ENCODE measurements at regions not wholly inside any gene's neighbourhood (a gene's known extent, or its start where the extent isn't known, plus 50 kb on each side); places are given as distances from the start of the nearest gene placed in this dataset.

DNA sequence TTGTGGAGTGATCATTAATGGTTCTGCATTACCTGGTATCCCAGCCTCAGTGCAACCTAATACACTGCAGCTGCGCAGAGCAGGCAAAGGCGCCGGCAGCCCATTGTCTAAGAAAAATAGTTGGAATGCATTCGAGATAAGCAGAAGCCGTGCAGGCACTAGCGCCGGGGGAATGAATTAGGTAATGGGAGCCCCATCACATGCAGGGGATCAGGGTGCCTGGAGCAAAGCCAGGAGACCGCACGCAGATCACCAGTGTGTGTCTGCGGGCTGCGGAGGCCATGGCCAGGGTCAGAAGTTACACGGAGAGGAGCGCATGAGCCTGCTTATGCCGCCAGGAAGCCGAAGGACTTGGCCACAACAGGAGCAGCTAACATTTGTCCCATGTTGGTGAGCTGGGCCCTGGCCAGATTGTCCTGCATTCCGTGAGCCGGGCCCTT is 156.8 kb downstream of the DLL1 start:
- H3K9ac ChIP-seq (ENCODE audit: low read length) = no peak overlapping the region
- peaks cover 35% of the 10 kb centered on the region for H3K9me3 ChIP-seq (ENCODE audit: control insufficient read depth, insufficient read depth, low read depth, low read length)
- H3K27ac ChIP-seq (ENCODE audit: low read depth, low read length) = no peak overlapping the region
- no peaks in the 10 kb centered on the region for H3K36me3 ChIP-seq (ENCODE audit: control insufficient read depth, insufficient read depth, low read length)
- no peaks in the 10 kb centered on the region for H3K27me3 ChIP-seq (ENCODE audit: control insufficient read depth, insufficient read depth, low read length)
- H3K4me1 ChIP-seq (ENCODE audit: control insufficient read depth, insufficient read depth, low read length) = no peaks in the 10 kb centered on the region
- H3K4me3 ChIP-seq (ENCODE audit: low read depth, low read length) = no peak overlapping the region

GRCh38 chr6:170132561-170132991 is 158.3 kb downstream of the DLL1 start:
- Histone ChIP-seq H3K27ac (ENCODE audit: low read depth, low read length) (no peak overlapping the region), H3K27me3 (ENCODE audit: control insufficient read depth, insufficient read depth, low read length) (no peaks in the 10 kb centered on the region), H3K4me3 (ENCODE audit: low read depth, low read length) (no peak overlapping the region)

GRCh38 chr6:170132011-170132521 is 158.8 kb downstream of the DLL1 start:
- Histone ChIP-seq H3K9me3 (ENCODE audit: control insufficient read depth, insufficient read depth, low read depth, low read length) (peaks cover 21% of the 10 kb centered on the region), H3K9ac (ENCODE audit: low read length) (no peak overlapping the region), H3K4me3 (ENCODE audit: low read depth, low read length) (no peak overlapping the region), H3K36me3 (ENCODE audit: control insufficient read depth, insufficient read depth, low read length) (no peaks in the 10 kb centered on the region), H3K4me1 (ENCODE audit: control insufficient read depth, insufficient read depth, low read length) (no peaks in the 10 kb centered on the region), H3K27ac (ENCODE audit: low read depth, low read length) (no peak overlapping the region), H3K27me3 (ENCODE audit: control insufficient read depth, insufficient read depth, low read length) (no peaks in the 10 kb centered on the region)

More at GRCh38 chr6:170132561-170132991, 158.3 kb downstream of the DLL1 start:
- Histone ChIP-seq H3K36me3 (ENCODE audit: control insufficient read depth, insufficient read depth, low read length) (no peaks in the 10 kb centered on the region), H3K9me3 (ENCODE audit: control insufficient read depth, insufficient read depth, low read depth, low read length) (peaks cover 26% of the 10 kb centered on the region), H3K4me1 (ENCODE audit: control insufficient read depth, insufficient read depth, low read length) (no peaks in the 10 kb centered on the region), H3K9ac (ENCODE audit: low read length) (no peak overlapping the region)

DNA sequence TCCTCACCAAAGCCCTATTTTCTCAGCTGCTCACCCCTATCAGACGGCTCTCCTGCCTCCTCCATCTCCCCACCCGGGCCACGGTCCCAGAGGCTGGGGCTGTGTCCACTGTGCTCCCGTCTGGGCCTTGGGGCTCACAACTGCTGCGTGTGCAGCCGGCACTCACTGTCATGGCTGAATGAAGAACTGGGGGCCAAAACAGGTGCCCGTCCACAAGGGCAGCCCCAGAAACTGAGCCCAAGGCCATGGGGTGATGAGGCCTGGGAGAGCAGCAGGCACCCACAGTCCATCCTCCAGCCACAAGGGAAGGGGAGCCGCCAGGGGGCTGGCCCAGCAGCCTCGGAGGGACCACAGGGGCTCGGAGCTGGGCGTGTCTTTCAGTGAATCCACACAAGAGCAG is 159.5 kb downstream of the DLL1 start:
- Histone ChIP-seq H3K4me1 (ENCODE audit: control insufficient read depth, insufficient read depth, low read length) (no peaks in the 10 kb centered on the region), H3K27ac (ENCODE audit: low read depth, low read length) (no peak overlapping the region), H3K9ac (ENCODE audit: low read length) (no peak overlapping the region), H3K36me3 (ENCODE audit: control insufficient read depth, insufficient read depth, low read length) (no peaks in the 10 kb centered on the region), H3K27me3 (ENCODE audit: control insufficient read depth, insufficient read depth, low read length) (no peaks in the 10 kb centered on the region), H3K4me3 (ENCODE audit: low read depth, low read length) (no peak overlapping the region), H3K9me3 (ENCODE audit: control insufficient read depth, insufficient read depth, low read depth, low read length) (peaks cover 14% of the 10 kb centered on the region)

DNA sequence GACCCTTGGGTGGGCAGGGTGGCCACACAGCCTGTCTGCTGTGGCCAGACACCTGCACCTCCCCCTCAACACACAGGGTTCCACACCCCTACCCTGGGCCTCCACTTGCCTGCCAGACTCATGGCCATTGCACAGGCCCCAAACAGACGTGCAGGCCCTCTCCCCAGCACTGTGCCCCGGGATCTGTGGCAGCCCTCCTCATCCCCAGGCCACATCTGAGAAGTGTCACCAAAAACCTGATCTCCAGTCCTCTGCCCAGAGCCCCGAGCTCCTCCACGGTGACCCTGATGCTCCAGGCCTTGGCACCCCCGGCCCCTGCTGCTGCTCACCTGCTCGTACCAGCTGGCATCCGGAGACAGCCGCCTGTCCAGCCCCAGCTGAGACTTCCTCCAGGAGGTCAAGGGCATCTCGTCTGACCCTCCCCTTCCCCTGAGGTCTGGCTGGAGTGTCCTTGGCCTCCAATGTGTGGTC is 160.1 kb downstream of the DLL1 start:
- H3K9me3 ChIP-seq (ENCODE audit: control insufficient read depth, insufficient read depth, low read depth, low read length) = peaks cover 11% of the 10 kb centered on the region
- H3K27ac ChIP-seq (ENCODE audit: low read depth, low read length) = no peak overlapping the region
- H3K27me3 ChIP-seq (ENCODE audit: control insufficient read depth, insufficient read depth, low read length) = no peaks in the 10 kb centered on the region
- H3K4me1 ChIP-seq (ENCODE audit: control insufficient read depth, insufficient read depth, low read length) = no peaks in the 10 kb centered on the region
- H3K9ac ChIP-seq (ENCODE audit: low read length) = no peak overlapping the region
- no peaks in the 10 kb centered on the region for H3K36me3 ChIP-seq (ENCODE audit: control insufficient read depth, insufficient read depth, low read length)
- H3K4me3 ChIP-seq (ENCODE audit: low read depth, low read length) = no peak overlapping the region

GRCh38 chr6:170130201-170130621 is 160.7 kb downstream of the DLL1 start:
- H3K36me3 ChIP-seq (ENCODE audit: control insufficient read depth, insufficient read depth, low read length) = no peaks in the 10 kb centered on the region
- H3K27ac ChIP-seq (ENCODE audit: low read depth, low read length) = no peak overlapping the region
- no peak overlapping the region for H3K9ac ChIP-seq (ENCODE audit: low read length)
- H3K4me3 ChIP-seq (ENCODE audit: low read depth, low read length) = no peak overlapping the region
- no peaks in the 10 kb centered on the region for H3K4me1 ChIP-seq (ENCODE audit: control insufficient read depth, insufficient read depth, low read length)
- no peaks in the 10 kb centered on the region for H3K27me3 ChIP-seq (ENCODE audit: control insufficient read depth, insufficient read depth, low read length)
- peaks cover 5% of the 10 kb centered on the region for H3K9me3 ChIP-seq (ENCODE audit: control insufficient read depth, insufficient read depth, low read depth, low read length)

- no peaks in the 10 kb centered on the region for H3K36me3 ChIP-seq (ENCODE audit: control insufficient read depth, insufficient read depth, low read length)
- H3K4me1 ChIP-seq (ENCODE audit: control insufficient read depth, insufficient read depth, low read length) = no peaks in the 10 kb centered on the region
- no peak overlapping the region for H3K4me3 ChIP-seq (ENCODE audit: low read depth, low read length)
- H3K9ac ChIP-seq (ENCODE audit: low read length) = no peak overlapping the region
- H3K27me3 ChIP-seq (ENCODE audit: control insufficient read depth, insufficient read depth, low read length) = no peaks in the 10 kb centered on the region
- H3K27ac ChIP-seq (ENCODE audit: low read depth, low read length) = no peak overlapping the region
- peaks cover under 1% of the 10 kb centered on the region; the same call in 1 of the 2 replicates for H3K9me3 ChIP-seq (ENCODE audit: control insufficient read depth, insufficient read depth, low read depth, low read length)
Observed at GRCh38 chr6:170129691-170130171, 161.1 kb downstream of the DLL1 start.

- Histone ChIP-seq H3K4me1 (ENCODE audit: control insufficient read depth, insufficient read depth, low read length) (no peaks in the 10 kb centered on the region), H3K36me3 (ENCODE audit: control insufficient read depth, insufficient read depth, low read length) (no peaks in the 10 kb centered on the region), H3K27me3 (ENCODE audit: control insufficient read depth, insufficient read depth, low read length) (no peaks in the 10 kb centered on the region), H3K27ac (ENCODE audit: low read depth, low read length) (no peak overlapping the region), H3K4me3 (ENCODE audit: low read depth, low read length) (no peak overlapping the region), H3K9ac (ENCODE audit: low read length) (no peak overlapping the region), H3K9me3 (ENCODE audit: control insufficient read depth, insufficient read depth, low read depth, low read length) (no peaks in the 10 kb centered on the region)
Observed at GRCh38 chr6:170128811-170129681, 161.8 kb downstream of the DLL1 start.

DNA sequence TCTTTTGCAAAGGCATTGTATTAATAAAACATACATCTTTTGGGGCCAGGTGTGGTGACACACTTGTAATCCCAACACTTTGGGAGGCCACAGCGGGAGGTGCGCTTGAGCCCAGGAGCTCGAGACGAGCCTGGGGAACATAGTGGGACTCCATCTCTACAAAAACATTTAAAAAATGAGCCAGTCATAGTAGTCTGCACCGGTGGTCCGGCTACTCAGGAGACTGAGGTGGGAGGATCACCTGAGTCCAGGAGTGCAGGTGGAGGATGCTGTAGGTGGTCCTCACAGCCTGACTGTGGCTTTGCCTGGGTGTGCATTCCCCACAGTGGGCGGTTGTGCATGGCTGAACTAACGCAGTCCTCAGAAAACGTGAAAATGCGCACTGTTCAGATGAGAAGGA is 162.5 kb downstream of the DLL1 start:
- no peaks in the 10 kb centered on the region for H3K4me1 ChIP-seq (ENCODE audit: control insufficient read depth, insufficient read depth, low read length)
- H3K9me3 ChIP-seq (ENCODE audit: control insufficient read depth, insufficient read depth, low read depth, low read length) = no peaks in the 10 kb centered on the region

DNA sequence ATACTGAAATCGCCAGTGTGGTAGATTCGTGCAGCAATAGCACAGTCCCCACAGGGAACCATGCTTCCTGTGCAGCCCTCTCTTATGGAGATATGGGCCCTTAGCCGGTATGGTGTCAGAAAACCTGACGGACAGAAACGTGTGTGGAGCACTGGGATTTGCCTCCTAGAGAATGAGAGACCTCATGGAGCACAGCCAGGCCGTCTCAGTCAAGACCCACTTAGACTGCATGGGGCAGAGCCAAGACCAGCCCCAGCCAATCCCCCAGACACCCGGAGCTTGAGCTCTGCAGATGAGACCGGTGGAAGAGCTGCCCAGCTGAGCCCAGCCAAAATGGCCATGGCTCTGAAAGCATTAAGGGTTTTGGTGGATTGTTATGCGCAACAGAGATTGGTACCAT is 163.7 kb downstream of the DLL1 start:
- Histone ChIP-seq H3K4me3 (ENCODE audit: low read depth, low read length) (no peak overlapping the region), H3K4me1 (ENCODE audit: control insufficient read depth, insufficient read depth, low read length) (no peaks in the 10 kb centered on the region), H3K27ac (ENCODE audit: low read depth, low read length) (no peak overlapping the region), H3K27me3 (ENCODE audit: control insufficient read depth, insufficient read depth, low read length) (no peaks in the 10 kb centered on the region), H3K36me3 (ENCODE audit: control insufficient read depth, insufficient read depth, low read length) (no peaks in the 10 kb centered on the region), H3K9ac (ENCODE audit: low read length) (no peak overlapping the region), H3K9me3 (ENCODE audit: control insufficient read depth, insufficient read depth, low read depth, low read length) (peaks cover 6% of the 10 kb centered on the region; the same call in 1 of the 2 replicates)

More for the DNA sequence above, 162.5 kb downstream of the DLL1 start:
- Histone ChIP-seq H3K9ac (ENCODE audit: low read length) (no peak overlapping the region), H3K27me3 (ENCODE audit: control insufficient read depth, insufficient read depth, low read length) (no peaks in the 10 kb centered on the region), H3K27ac (ENCODE audit: low read depth, low read length) (no peak overlapping the region), H3K36me3 (ENCODE audit: control insufficient read depth, insufficient read depth, low read length) (no peaks in the 10 kb centered on the region), H3K4me3 (ENCODE audit: low read depth, low read length) (no peak overlapping the region)
